ENCODE measurements at regions not wholly inside any gene's neighbourhood (a gene's known extent, or its start where the extent isn't known, plus 50 kb on each side); places are given as distances from the start of the nearest gene placed in this dataset.

DNA sequence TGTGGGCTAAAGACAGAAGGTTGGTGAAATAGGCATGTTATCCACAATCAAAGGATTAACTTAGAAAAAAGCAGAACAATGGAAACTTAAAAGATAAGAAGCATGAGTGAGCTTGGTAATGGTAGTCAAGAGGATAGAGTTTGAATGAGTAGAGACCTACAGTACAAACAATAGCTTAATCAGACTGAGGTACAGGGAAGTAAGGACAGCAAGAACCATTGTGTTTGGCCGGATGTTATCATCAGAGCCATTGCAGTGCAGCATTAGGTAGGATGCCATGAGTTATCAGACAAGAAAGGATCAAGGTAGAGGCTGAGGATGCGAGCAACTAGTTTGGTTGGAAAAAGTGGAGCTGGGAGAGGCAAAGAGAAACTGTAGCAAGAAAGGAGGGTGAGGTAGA lies 353.3 kb upstream of the VSTM2A start:
- Histone ChIP-seq H3K27me3 (ENCODE audit: control insufficient read depth, insufficient read depth, low read length) (no peaks in the 10 kb centered on the region), H3K4me3 (ENCODE audit: insufficient read depth, low read depth, low read length) (no peak overlapping the region), H2AK5ac (ENCODE audit: low read depth, low read length) (no peak overlapping the region), H3K4me1 (ENCODE audit: control insufficient read depth, insufficient read depth, low read length) (no peaks in the 10 kb centered on the region), H3K9me3 (ENCODE audit: control insufficient read depth, insufficient read depth, low read length) (peaks cover 9% of the 10 kb centered on the region), H3K56ac (ENCODE audit: extremely low read depth, insufficient read depth, low read length) (no peak overlapping the region), H3K14ac (replicated peaks; ENCODE audit: low read depth, low read length) (no peak overlapping the region), H4K5ac (ENCODE audit: low read depth, low read length) (no peak overlapping the region), H3K4me2 (ENCODE audit: low read depth, low read length) (no peak overlapping the region), H2AK9ac (replicated peaks; ENCODE audit: low read depth, low read length, poor library complexity) (no peak overlapping the region), H2BK5ac (ENCODE audit: low read depth, low read length, poor library complexity, severe bottlenecking) (no peak overlapping the region), H4K8ac (ENCODE audit: low read depth in 2 of 2, low read length in 2 of 2) (no peak overlapping the region), H3K23ac (ENCODE audit: low read depth, low read length) (no peak overlapping the region), H3K9ac (ENCODE audit: low read depth, low read length) (no peak overlapping the region), H2BK120ac (ENCODE audit: low read depth, low read length) (no peak overlapping the region), H2BK20ac (ENCODE audit: low read depth, low read length) (no peak overlapping the region), H3K9me1 (ENCODE audit: insufficient read depth, low read length) (no peaks in the 10 kb centered on the region), H3K79me1 (ENCODE audit: low read depth in 1 of 2, low read length in 2 of 2) (no peaks in the 10 kb centered on the region), H3K18ac (ENCODE audit: low read depth, low read length) (no peak overlapping the region), H4K20me1 (ENCODE audit: insufficient read depth, low read length) (no peaks in the 10 kb centered on the region), H2AFZ (replicated peaks; ENCODE audit: low read length, poor library complexity) (no peak overlapping the region), H3K4ac (ENCODE audit: low read depth, low read length) (no peak overlapping the region), H4K91ac (ENCODE audit: insufficient read depth, low read depth, low read length) (no peak overlapping the region), H3K27ac (ENCODE audit: insufficient read depth, low read length) (no peak overlapping the region), H3K36me3 (ENCODE audit: control insufficient read depth, insufficient read depth, low read length) (no peaks in the 10 kb centered on the region), H2BK15ac (ENCODE audit: low read depth, low read length) (no peak overlapping the region)
- CTCF ChIA-PET: no interaction called here
- no peak for TF ChIP-seq SMC3 (IDR thresholded peaks at IDR 0.05; ENCODE audit: low read depth, low read length)
- TF ChIP-seq MAFK (IDR thresholded peaks at IDR 0.05; ENCODE audit: low read depth, low read length): no peak
- no peak for TF ChIP-seq RAD21 (IDR thresholded peaks at IDR 0.05; ENCODE audit: low read length)
- no peak for ATAC-seq (ENCODE audit: low read depth)
- intact Hi-C loops (cut with micrococcal nuclease) (no loop called here), dilution Hi-C loops (cut with HindIII; ENCODE audit: low sequenced_read_pairs, unreplicated experiment) (no loop called here), in situ Hi-C loops (cut with MboI; ENCODE audit: low sequenced_read_pairs) (no loop called here)
- no peak for DNase-seq
- WGBS, 2 experiments (ENCODE audit: extremely low coverage in 2 of 2, insufficient read length in 1 of 2): 22% methylated on average over 1 of the region's 2 CpGs; no CpG with 5 or more reads in 1 of the 2 experiments
- POLR2A ChIA-PET (ENCODE audit: unreplicated experiment): no interaction called here
- no TSS peak for BruUV-seq (replicated peaks)
